Mammary epithelial cell (primary cell): ENCODE measurements at regions not wholly inside any gene's neighbourhood (a gene's known extent, or its start where the extent isn't known, plus 50 kb on each side); places are given as distances from the start of the nearest gene placed in this dataset.

Source experiments
- CTCF ChIP-seq, 2 donors: IDR thresholded peaks in 1 of 2; conservative IDR thresholded peaks in 1 of 2; 2 replicates each; pipeline ENCODE4 v1.5.1; 2011 to 2012; ENCODE audit warnings: inconsistent platforms in 2 of 2, low read length in 2 of 2, mild to moderate bottlenecking in 2 of 2, control low read depth in 1 of 2, low read depth in 1 of 2; ENCODE audit not compliant: insufficient read depth in 1 of 2; ENCODE audit errors: extremely low read depth in 1 of 2
- EZH2 ChIP-seq: IDR thresholded peaks from 2 replicates; pipeline ENCODE4 v1.6.1; 2012; ENCODE audit warnings: low read length, inconsistent platforms, borderline replicate concordance

GRCh38 chrX:39677978-39678791, 419.6 kb downstream of the BCOR start:
- TF ChIP-seq EZH2 (no peak), CTCF (conservative IDR thresholded peaks at IDR 0.05 in 1 of 2, IDR thresholded peaks at IDR 0.05 in 1 of 2; ENCODE audit: extremely low read depth in 1 of 2, insufficient read depth in 1 of 2, low read depth in 1 of 2, low read length in 2 of 2) (no peak)
